Adrenal gland (tissue), 5 donors: ENCODE measurements at regions not wholly inside any gene's neighbourhood (a gene's known extent, or its start where the extent isn't known, plus 50 kb on each side); places are given as distances from the start of the nearest gene placed in this dataset.

ENCODE experiments used
- POLR2A ChIP-seq, 2 donors: fragments of 450-650 bp; IDR thresholded peaks; one replicate each; pipeline ENCODE4 v1.6.1; 2017; ENCODE audit warnings: antibody characterized with exemption in 2 of 2, mild to moderate bottlenecking in 2 of 2, moderate library complexity in 1 of 2
- TF ChIP-seq, protein P1 (sequence below), 6 experiments: fragments of 450-650 bp in 4 of 6; fragments of 200-600 bp in 2 of 6; sonication (generic) in 1 of 6; IDR thresholded peaks; 1 replicate in 5 of 6; 2 replicates in 1 of 6; pipeline versions ENCODE4 v1.5.1 to v1.8.0; 2016 to 2021; ENCODE audit warnings: antibody characterized with exemption in 6 of 6, mild to moderate bottlenecking in 2 of 6, moderate library complexity in 1 of 6
- donor health status: DM: no; HTN: no; CAD: no.

DNA sequence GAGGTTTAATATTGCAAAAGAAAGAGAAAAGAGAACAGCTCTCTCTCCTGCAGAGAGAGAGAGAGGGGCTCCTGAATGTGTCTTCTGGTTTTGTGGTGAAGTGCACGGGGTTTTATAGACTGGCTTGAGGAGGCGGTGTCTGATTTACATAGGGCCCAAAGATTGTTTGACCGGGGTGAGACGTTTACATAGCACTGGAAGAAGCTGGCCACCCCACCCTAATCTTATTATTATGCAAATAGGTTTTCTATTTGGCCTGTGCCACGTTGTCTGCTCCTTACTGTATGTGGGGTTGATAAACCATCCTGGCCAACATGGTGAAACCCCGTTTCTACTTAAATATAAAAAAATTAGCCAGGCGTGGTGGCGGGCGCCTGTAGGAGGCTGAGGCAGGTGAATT, 268.6 kb downstream of the SV2B start:
- TF ChIP-seq POLR2A (IDR thresholded peaks at IDR 0.05), result no peak
- TF ChIP-seq, protein P1, sequence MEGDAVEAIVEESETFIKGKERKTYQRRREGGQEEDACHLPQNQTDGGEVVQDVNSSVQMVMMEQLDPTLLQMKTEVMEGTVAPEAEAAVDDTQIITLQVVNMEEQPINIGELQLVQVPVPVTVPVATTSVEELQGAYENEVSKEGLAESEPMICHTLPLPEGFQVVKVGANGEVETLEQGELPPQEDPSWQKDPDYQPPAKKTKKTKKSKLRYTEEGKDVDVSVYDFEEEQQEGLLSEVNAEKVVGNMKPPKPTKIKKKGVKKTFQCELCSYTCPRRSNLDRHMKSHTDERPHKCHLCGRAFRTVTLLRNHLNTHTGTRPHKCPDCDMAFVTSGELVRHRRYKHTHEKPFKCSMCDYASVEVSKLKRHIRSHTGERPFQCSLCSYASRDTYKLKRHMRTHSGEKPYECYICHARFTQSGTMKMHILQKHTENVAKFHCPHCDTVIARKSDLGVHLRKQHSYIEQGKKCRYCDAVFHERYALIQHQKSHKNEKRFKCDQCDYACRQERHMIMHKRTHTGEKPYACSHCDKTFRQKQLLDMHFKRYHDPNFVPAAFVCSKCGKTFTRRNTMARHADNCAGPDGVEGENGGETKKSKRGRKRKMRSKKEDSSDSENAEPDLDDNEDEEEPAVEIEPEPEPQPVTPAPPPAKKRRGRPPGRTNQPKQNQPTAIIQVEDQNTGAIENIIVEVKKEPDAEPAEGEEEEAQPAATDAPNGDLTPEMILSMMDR (IDR thresholded peaks at IDR 0.05), result no peak
